OCI-LY7 (cell line): ENCODE measurements at regions not wholly inside any gene's neighbourhood (a gene's known extent, or its start where the extent isn't known, plus 50 kb on each side); places are given as distances from the start of the nearest gene placed in this dataset.

Source experiments
- EZH2phosphoT487 ChIP-seq: fragments of 200-600 bp; sonication (generic); IDR thresholded peaks from 2 replicates; pipeline ENCODE4 v1.6.1; 2018; ENCODE audit warnings: low read depth, borderline replicate concordance, mild to moderate bottlenecking, mixed run types, antibody characterized with exemption, low read length, moderate library complexity, mixed read lengths
- TF ChIP-seq, protein P1 (sequence below): fragments of 200-600 bp; sonication (generic); conservative IDR thresholded peaks from 2 replicates; pipeline ENCODE4 v1.5.1; 2014; ENCODE audit warnings: mild to moderate bottlenecking, antibody characterized with exemption, low read length, moderate library complexity, mixed read lengths

DNA sequence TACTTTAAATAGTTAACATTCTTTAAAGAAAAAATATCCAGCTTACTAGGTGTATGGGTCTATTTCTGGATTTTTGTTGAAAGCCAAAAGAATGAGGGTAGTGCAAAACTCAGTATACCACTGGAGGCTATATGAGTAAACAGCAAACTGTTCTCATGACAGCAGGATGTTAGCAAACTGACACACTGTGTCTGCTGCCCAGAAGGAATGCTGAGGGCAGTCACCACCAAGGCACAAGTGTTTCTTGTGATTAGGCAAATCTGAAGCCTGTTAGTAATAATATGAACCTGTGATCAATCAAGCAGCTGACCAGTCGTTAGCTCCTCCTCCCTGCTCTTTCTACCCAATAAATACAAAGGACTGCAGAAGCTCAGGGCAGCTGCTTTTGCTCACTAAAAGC lies 50.5 kb upstream of the SULT1C3 start:
- TF ChIP-seq, protein P1, sequence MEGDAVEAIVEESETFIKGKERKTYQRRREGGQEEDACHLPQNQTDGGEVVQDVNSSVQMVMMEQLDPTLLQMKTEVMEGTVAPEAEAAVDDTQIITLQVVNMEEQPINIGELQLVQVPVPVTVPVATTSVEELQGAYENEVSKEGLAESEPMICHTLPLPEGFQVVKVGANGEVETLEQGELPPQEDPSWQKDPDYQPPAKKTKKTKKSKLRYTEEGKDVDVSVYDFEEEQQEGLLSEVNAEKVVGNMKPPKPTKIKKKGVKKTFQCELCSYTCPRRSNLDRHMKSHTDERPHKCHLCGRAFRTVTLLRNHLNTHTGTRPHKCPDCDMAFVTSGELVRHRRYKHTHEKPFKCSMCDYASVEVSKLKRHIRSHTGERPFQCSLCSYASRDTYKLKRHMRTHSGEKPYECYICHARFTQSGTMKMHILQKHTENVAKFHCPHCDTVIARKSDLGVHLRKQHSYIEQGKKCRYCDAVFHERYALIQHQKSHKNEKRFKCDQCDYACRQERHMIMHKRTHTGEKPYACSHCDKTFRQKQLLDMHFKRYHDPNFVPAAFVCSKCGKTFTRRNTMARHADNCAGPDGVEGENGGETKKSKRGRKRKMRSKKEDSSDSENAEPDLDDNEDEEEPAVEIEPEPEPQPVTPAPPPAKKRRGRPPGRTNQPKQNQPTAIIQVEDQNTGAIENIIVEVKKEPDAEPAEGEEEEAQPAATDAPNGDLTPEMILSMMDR = no peak
- no peak for TF ChIP-seq EZH2phosphoT487
